GM13976 (cell line): ENCODE measurements at regions not wholly inside any gene's neighbourhood (a gene's known extent, or its start where the extent isn't known, plus 50 kb on each side); places are given as distances from the start of the nearest gene placed in this dataset.

Experiments
- DNase-seq: peaks from one replicate; pipeline ENCODE4 v3.0.0; 2012; ENCODE audit warnings: low spot score
- in situ Hi-C: fragments of 300-500 bp; cut with MboI; formaldehyde crosslinking; loops from one replicate; pipeline ENCODE4 v1.12.0; 2022; ENCODE audit warnings: low sequenced_read_pairs, mixed read lengths, inconsistent platforms; ENCODE audit not compliant: unreplicated experiment
- TF ChIP-seq, protein P1 (sequence below): IDR thresholded peaks from 2 replicates; pipeline ENCODE4 v1.5.1; 2012; ENCODE audit warnings: borderline replicate concordance, mild to moderate bottlenecking; ENCODE audit not compliant: insufficient read depth; ENCODE audit errors: extremely low read depth, missing control alignments, control extremely low read depth

DNA sequence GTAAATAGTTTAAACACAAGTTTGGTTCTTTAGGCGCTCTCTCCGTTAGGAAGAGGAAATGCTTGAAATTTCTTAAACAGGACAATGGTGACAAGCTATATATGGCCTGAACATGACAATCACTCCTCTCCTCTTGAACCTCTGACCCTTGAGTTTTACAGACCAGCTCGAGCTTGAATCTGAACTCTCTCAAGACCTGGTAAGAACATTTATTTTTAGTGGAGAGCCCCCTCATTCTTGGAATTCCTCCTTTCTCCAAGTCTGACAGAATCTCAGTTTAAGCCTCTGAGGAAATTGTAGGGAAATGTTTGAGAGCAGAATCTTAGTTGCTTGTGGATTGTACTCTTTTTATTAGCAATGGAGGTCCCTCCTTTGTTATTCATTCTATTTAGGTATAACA, 1293.6 kb upstream of the ZEB2 start:
- TF ChIP-seq, protein P1, sequence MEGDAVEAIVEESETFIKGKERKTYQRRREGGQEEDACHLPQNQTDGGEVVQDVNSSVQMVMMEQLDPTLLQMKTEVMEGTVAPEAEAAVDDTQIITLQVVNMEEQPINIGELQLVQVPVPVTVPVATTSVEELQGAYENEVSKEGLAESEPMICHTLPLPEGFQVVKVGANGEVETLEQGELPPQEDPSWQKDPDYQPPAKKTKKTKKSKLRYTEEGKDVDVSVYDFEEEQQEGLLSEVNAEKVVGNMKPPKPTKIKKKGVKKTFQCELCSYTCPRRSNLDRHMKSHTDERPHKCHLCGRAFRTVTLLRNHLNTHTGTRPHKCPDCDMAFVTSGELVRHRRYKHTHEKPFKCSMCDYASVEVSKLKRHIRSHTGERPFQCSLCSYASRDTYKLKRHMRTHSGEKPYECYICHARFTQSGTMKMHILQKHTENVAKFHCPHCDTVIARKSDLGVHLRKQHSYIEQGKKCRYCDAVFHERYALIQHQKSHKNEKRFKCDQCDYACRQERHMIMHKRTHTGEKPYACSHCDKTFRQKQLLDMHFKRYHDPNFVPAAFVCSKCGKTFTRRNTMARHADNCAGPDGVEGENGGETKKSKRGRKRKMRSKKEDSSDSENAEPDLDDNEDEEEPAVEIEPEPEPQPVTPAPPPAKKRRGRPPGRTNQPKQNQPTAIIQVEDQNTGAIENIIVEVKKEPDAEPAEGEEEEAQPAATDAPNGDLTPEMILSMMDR = no peak
- DNase-seq = no peak
- in situ Hi-C loops = no loop called here

DNA sequence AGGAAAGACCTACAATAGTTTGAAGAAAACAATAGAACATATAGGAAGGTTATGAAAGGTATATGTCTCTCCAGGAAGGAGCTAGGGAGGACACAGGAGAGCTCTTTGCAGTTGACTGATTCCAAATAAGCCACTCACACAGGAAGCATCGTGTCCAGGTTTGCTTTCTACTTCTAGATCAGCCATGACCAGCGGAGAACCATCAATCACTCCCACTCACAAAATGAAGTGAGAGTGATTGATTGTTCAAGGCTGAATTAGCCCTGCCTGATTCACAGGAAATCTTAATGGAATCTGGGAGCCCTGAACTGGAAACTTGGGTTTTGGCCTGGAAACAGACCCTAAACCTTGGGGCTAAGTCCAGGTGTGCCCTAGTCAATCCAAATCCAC, 1292.2 kb upstream of the ZEB2 start:
- DNase-seq = no peak
- in situ Hi-C loops = no loop called here
- TF ChIP-seq, protein P1 = no peak

DNA sequence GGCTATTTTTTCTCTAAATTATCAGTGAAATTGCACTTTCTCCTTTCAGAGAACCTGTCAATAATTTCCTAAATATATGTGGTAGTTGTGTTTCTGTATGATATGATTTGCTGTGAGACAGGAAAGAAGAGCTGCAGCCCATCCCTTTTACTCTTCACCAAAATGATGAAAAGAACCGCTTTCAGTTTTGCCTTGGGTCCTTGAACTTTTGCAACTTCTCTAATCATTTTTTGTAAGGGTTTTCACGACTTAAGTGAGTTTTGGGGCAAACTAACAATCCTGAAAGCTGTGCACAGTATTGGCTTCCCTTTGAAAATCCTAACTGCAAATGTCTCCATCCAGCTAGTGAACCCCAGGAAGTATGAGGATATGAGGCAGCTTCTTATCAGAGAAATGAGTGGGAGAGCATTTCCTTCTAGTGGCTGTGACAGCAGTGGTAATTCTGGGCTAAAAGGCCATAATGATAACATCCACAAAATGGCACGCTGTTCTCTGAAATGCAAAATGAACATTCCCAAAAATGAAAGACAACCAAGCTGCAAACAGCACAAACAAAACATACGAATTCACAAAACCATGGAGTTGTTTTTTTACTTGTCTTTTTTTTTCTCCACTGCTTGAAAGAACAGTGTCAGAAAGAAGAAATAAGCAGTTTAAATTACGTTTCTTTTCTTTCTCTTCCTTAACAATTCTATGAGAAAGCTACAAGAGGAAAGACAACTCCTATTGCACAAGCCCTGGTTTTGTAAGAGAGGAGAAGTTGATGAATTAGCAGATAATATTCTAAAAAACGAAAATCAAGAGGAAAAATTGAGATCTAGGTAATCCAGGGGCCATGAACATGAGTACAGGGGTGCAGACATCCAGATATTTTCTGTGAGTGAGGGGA, 1291.6 kb upstream of the ZEB2 start:
- in situ Hi-C loops = no loop called here
- TF ChIP-seq, protein P1 = no peak
- no peak for DNase-seq

DNA sequence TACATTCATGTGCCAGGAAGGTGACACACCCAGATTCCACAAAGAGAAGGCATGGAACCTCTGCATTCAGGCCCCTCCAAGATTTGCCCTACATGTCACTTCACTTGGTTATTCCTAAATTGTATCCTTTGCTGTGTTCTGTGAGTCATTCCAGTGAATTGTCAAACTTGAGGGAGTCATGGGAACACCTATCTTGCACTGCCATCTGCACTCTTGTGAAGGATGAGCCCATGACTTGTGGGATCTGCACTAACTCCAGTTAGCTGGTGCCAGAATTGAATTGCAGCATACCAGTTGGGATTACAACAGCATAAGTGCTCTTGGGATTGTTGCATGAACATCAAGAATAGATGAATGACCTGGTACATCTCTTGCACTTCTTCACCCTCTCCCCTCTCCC, 1288.0 kb upstream of the ZEB2 start:
- TF ChIP-seq, protein P1 = no peak
- in situ Hi-C loops = no loop called here
- DNase-seq = peak; percentile 3

DNA sequence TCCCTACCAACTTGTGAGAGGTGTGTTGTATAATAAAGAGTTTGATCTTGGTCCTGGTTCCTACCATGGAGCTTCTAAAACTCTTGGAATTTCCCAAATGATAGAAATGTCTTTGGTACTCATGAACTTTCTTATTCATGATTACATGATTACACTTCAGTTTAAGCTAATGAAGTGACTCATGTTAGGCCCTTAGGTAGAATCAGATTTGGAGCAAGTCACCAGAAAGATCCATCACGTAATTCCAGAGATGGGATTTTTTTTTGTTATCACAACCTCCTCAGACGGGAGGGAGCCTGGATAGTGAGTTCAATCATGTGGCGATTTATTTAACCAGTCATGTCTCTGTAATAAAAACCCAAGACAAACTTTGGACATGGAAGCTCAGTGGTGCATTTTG, 1287.6 kb upstream of the ZEB2 start:
- in situ Hi-C loops = no loop called here
- DNase-seq = no peak
- TF ChIP-seq, protein P1 = no peak

DNA sequence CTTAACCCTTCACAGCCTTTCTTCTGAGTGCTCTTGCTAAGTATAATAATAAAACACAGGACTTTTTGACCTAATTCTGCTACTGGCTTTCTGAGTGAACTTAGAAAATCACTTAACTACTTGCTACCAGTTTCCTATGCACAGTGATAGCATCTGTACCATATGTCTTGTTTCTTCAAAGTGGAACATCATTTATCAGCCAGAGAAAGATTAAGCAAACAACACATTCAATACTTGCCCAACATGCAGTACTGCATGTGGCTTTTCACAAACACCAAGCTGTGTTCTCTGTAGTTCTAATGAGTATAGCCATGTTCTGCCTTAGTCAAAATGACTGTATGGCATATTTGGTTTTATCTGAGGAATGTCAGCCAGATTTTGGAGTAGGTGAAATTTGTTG, 1286.6 kb upstream of the ZEB2 start:
- in situ Hi-C loops = no loop called here
- DNase-seq = no peak
- TF ChIP-seq, protein P1 = no peak
